ENCODE measurements at regions not wholly inside any gene's neighbourhood (a gene's known extent, or its start where the extent isn't known, plus 50 kb on each side); places are given as distances from the start of the nearest gene placed in this dataset.

DNA sequence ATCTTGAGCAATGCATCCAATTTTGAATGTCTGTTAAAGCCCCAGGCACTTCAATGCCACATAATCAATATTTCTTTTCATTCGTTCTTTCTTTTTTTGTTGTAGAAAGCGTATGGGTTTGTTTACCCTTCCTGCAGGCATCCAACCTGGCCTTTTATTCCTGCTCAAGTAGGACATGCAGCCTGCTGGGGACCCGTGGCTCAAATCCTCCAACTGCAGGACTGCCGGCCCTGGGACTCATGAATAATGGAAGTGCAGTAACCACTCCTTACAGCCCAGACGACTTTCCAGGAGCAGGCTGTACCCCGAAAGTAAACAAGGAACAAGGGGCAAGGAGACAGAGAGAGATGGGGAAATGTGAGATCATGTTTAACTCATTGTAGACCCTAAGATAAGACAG is 126.4 kb downstream of the SALL1 start:
- 39 to 45% (median 43%) methylated on average over 6 of the region's 6 CpGs for WGBS, 4 donors
- Histone ChIP-seq H3K4me1 (no peaks in the 10 kb centered on the region), H3K36me3 (no peaks in the 10 kb centered on the region), H3K4me3 (no peak overlapping the region), H3K9me3 (no peaks in the 10 kb centered on the region), H3K27ac (no peak overlapping the region), H3K27me3 (peaks cover 0 to 12% (median 0%) of the 10 kb centered on the region in 9 donors)
- intact Hi-C loops (cut with DNase I): no loop called here
- no peak for ATAC-seq
- DNase-seq: no peak
- TF ChIP-seq, protein P1, sequence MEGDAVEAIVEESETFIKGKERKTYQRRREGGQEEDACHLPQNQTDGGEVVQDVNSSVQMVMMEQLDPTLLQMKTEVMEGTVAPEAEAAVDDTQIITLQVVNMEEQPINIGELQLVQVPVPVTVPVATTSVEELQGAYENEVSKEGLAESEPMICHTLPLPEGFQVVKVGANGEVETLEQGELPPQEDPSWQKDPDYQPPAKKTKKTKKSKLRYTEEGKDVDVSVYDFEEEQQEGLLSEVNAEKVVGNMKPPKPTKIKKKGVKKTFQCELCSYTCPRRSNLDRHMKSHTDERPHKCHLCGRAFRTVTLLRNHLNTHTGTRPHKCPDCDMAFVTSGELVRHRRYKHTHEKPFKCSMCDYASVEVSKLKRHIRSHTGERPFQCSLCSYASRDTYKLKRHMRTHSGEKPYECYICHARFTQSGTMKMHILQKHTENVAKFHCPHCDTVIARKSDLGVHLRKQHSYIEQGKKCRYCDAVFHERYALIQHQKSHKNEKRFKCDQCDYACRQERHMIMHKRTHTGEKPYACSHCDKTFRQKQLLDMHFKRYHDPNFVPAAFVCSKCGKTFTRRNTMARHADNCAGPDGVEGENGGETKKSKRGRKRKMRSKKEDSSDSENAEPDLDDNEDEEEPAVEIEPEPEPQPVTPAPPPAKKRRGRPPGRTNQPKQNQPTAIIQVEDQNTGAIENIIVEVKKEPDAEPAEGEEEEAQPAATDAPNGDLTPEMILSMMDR (IDR thresholded peaks at IDR 0.05): no peak
- TF ChIP-seq POLR2A (IDR thresholded peaks at IDR 0.05): no peak

DNA sequence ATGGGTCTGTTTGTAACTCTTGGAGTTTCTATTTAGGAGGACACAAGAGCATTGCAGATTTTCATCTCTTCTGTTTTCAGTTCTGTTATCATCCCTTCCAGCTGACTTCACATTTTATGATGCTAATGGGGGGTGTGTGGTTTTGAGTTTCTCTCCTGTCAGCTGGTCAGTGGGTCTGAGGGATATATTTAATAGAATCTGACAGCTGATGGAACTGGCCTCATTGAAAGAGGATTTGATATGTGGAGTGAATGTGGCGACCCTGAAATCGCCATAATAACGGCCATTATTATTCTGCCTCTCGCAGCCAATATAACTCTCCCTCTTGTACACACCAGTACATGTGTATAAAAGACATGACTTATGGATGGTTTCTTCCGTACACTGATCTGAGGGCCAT is 128.1 kb downstream of the SALL1 start:
- H3K27me3 ChIP-seq: peaks cover 0 to 14% (median 0%) of the 10 kb centered on the region in 9 donors
- no peaks in the 10 kb centered on the region for H3K9me3 ChIP-seq
- TF ChIP-seq POLR2A (IDR thresholded peaks at IDR 0.05): no peak
- TF ChIP-seq, protein P1 (IDR thresholded peaks at IDR 0.05): no peak
- intact Hi-C loops (cut with DNase I): no loop called here
- no peak overlapping the region for H3K27ac ChIP-seq
- no peak overlapping the region for H3K4me3 ChIP-seq
- 74 to 92% (median 88%) methylated on average over 5 of the region's 5 CpGs for WGBS, 4 donors
- no peaks in the 10 kb centered on the region for H3K4me1 ChIP-seq
- DNase-seq: no peak
- H3K36me3 ChIP-seq: no peaks in the 10 kb centered on the region
- no peak for ATAC-seq

DNA sequence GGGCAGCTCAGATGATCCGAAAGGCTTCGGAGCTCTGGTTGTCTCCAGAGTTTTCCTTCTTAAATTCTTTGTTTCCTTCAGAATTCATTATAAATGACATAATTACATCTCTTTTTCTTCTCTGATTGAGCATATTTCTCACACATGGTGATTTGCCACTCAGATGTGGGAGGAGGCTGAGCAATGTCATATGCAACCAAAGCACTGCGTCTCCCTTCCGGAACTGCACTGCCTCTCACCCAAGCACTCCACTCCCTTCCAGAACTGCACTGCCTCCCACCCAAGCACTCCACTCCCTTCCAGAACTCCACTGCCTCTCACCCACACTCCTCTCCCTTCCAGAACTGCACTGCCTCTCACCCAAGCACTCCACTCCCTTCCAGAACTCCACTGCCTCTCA is 131.5 kb downstream of the SALL1 start:
- Histone ChIP-seq H3K4me1 (no peaks in the 10 kb centered on the region), H3K4me3 (no peak overlapping the region), H3K27ac (no peak overlapping the region), H3K27me3 (peaks cover 0 to 29% (median 0%) of the 10 kb centered on the region in 9 donors), H3K36me3 (no peaks in the 10 kb centered on the region), H3K9me3 (no peaks in the 10 kb centered on the region)
- no peak for TF ChIP-seq POLR2A (IDR thresholded peaks at IDR 0.05)
- TF ChIP-seq, protein P1 (IDR thresholded peaks at IDR 0.05): no peak
- ATAC-seq (no peak), DNase-seq (no peak)
- intact Hi-C loops (cut with DNase I): no loop called here
- WGBS, 4 donors: 59 to 82% (median 75%) methylated on average over 4 of the region's 4 CpGs

DNA sequence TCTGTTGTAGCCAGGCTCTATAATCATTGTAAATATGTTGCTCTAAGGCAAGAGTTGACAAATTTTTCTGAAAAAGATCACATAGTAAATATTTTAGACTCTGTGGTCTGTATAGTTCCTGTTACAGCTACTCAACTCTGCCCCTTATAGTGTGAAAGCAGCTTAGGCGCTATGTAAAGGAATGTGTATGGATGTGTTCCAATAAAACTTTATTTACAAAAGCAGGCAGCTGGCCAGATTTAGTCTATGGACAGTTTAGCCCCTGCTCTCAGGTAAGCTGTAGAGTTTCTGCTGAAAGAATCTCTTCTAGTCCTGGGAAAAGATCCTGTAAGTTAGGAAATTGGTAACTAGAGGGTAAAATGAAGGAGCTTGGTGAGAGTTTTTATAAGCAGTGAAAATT is 133.1 kb downstream of the SALL1 start:
- H3K9me3 ChIP-seq: no peaks in the 10 kb centered on the region
- no peak for DNase-seq
- intact Hi-C loops (cut with DNase I): no loop called here
- H3K4me1 ChIP-seq: no peaks in the 10 kb centered on the region
- H3K27me3 ChIP-seq: peaks cover 0 to 21% (median 0%) of the 10 kb centered on the region in 9 donors
- no peak overlapping the region for H3K27ac ChIP-seq
- ATAC-seq: no peak
- WGBS, 4 donors: 85 to 91% (median 88%) methylated on average over 1 of the region's 1 CpG
- no peak for TF ChIP-seq POLR2A (IDR thresholded peaks at IDR 0.05)
- TF ChIP-seq, protein P1 (IDR thresholded peaks at IDR 0.05): no peak
- no peak overlapping the region for H3K4me3 ChIP-seq
- no peaks in the 10 kb centered on the region for H3K36me3 ChIP-seq

Measured in heart left ventricle (tissue), 16 donors.